NCI-H526 (cell line): ENCODE measurements at regions not wholly inside any gene's neighbourhood (a gene's known extent, or its start where the extent isn't known, plus 50 kb on each side); places are given as distances from the start of the nearest gene placed in this dataset.

Source experiments
- DNase-seq, 2 experiments: peaks; one replicate each; lab custom pipeline; 2025; lab: John Stamatoyannopoulos, UW

GRCh38 chr2:19035238-19035637 lies 323.2 kb downstream of the OSR1 start:
- DNase-seq, result no peak

GRCh38 chr2:19033240-19033639 lies 325.2 kb downstream of the OSR1 start:
- DNase-seq, result no peak

GRCh38 chr2:19031642-19032041 lies 326.8 kb downstream of the OSR1 start:
- no peak for DNase-seq

GRCh38 chr2:19029655-19030054 lies 328.8 kb downstream of the OSR1 start:
- DNase-seq, result no peak

GRCh38 chr2:19028587-19029375 lies 329.6 kb downstream of the OSR1 start:
- DNase-seq, result no peak

GRCh38 chr2:19027626-19028025 lies 330.8 kb downstream of the OSR1 start:
- no peak for DNase-seq

GRCh38 chr2:19026261-19026660 lies 332.2 kb downstream of the OSR1 start:
- DNase-seq, result no peak

- DNase-seq, result no peak
Observed at GRCh38 chr2:19022334-19022733, 336.1 kb downstream of the OSR1 start.

- no peak for DNase-seq
Observed at GRCh38 chr2:19021721-19022120, 336.7 kb downstream of the OSR1 start.

- no peak for DNase-seq
Observed at GRCh38 chr2:19021100-19021476, 337.3 kb downstream of the OSR1 start.

- DNase-seq, result no peak
Observed at GRCh38 chr2:19020144-19021099, 338.0 kb downstream of the OSR1 start.

GRCh38 chr2:19009510-19009909 lies 348.9 kb downstream of the OSR1 start:
- no peak for DNase-seq

- no peak for DNase-seq
Observed at GRCh38 chr2:19003554-19003953, 354.9 kb downstream of the OSR1 start.

- DNase-seq, result no peak
Observed at GRCh38 chr2:19000776-19001175, 357.6 kb downstream of the OSR1 start.

- DNase-seq, result no peak
Observed at GRCh38 chr2:18999198-18999597, 359.2 kb downstream of the OSR1 start.

GRCh38 chr2:18998491-18998890 lies 359.9 kb downstream of the OSR1 start:
- no peak for DNase-seq

GRCh38 chr2:18993756-18994338 lies 364.6 kb downstream of the OSR1 start:
- DNase-seq, result no peak

GRCh38 chr2:18991177-18992168 lies 366.9 kb downstream of the OSR1 start:
- no peak for DNase-seq

- DNase-seq, result no peak
Observed at GRCh38 chr2:18988631-18989232, 369.7 kb downstream of the OSR1 start.

- DNase-seq, result peak in 1 of 2 experiments; percentile 12
Observed at GRCh38 chr2:18987592-18988073, 370.8 kb downstream of the OSR1 start.

- DNase-seq, result no peak
Observed at GRCh38 chr2:18987016-18987415, 371.4 kb downstream of the OSR1 start.
